C1 segment of cervical spinal cord (tissue), 14 donors: ENCODE measurements at regions not wholly inside any gene's neighbourhood (a gene's known extent, or its start where the extent isn't known, plus 50 kb on each side); places are given as distances from the start of the nearest gene placed in this dataset.
"Not testable (repeated sequence)": the region's sequence is repeated elsewhere in the genome, so short reads cannot be mapped to it uniquely, and the experiment has no call there.

ENCODE experiments used
- DNase-seq, 14 donors: peaks; one replicate each; lab custom pipeline; 2025; lab: John Stamatoyannopoulos, UW

GRCh38 chrX:65825226-65825625 is 157.8 kb downstream of the MSN start:
- DNase-seq = not testable (repeated sequence)

- DNase-seq = no peak
These were observed 154.5 kb downstream of the MSN start for GRCh38 chrX:65821721-65822496.

GRCh38 chrX:65819983-65820382 is 152.5 kb downstream of the MSN start:
- DNase-seq = not testable (repeated sequence)

GRCh38 chrX:65813245-65813644 is 145.8 kb downstream of the MSN start:
- DNase-seq = no peak

GRCh38 chrX:65811558-65812228 is 144.2 kb downstream of the MSN start:
- DNase-seq = no peak
